Liver (tissue), 8 donors: ENCODE measurements at regions not wholly inside any gene's neighbourhood (a gene's known extent, or its start where the extent isn't known, plus 50 kb on each side); places are given as distances from the start of the nearest gene placed in this dataset.

Experiments used
- DNase-seq: peaks from one replicate; pipeline ENCODE4 v3.0.0-alpha.2; 2017; ENCODE audit warnings: low spot score
- H3K27ac ChIP-seq, 2 donors: one replicate each; pipeline ENCODE4 v1.7.0; 2013; ENCODE audit warnings: inconsistent platforms in 2 of 2, low read length in 2 of 2, control low read depth in 1 of 2, low read depth in 1 of 2, mild to moderate bottlenecking in 1 of 2
- H3K27me3 ChIP-seq, 4 donors: one replicate each; pipeline versions ENCODE4 v1.6.1 to v1.7.0; 2013; ENCODE audit warnings: low read length in 3 of 4, inconsistent platforms in 1 of 4, mild to moderate bottlenecking in 1 of 4, moderate library complexity in 1 of 4; ENCODE audit not compliant: control insufficient read depth in 4 of 4, insufficient read depth in 4 of 4
- H3K36me3 ChIP-seq, 4 donors: one replicate each; pipeline versions ENCODE4 v1.6.1 to v1.7.0; 2013; ENCODE audit warnings: low read length in 3 of 4, mild to moderate bottlenecking in 3 of 4, low read depth in 1 of 4, moderate library complexity in 1 of 4; ENCODE audit not compliant: control insufficient read depth in 4 of 4, insufficient read depth in 3 of 4
- H3K4me1 ChIP-seq, 4 donors: one replicate each; pipeline versions ENCODE4 v1.6.1 to v1.7.0; 2013; ENCODE audit warnings: low read length in 3 of 4, mild to moderate bottlenecking in 3 of 4, moderate library complexity in 1 of 4; ENCODE audit not compliant: control insufficient read depth in 4 of 4, insufficient read depth in 4 of 4
- H3K4me3 ChIP-seq, 3 donors: one replicate each; pipeline versions ENCODE4 v1.6.1 to v1.7.0; 2013; ENCODE audit warnings: low read length in 3 of 3, control low read depth in 1 of 3, low read depth in 1 of 3, mild to moderate bottlenecking in 1 of 3
- H3K9ac ChIP-seq, 2 donors: one replicate each; pipeline ENCODE4 v1.7.0; 2013; ENCODE audit warnings: low read length in 2 of 2, mild to moderate bottlenecking in 2 of 2, moderate library complexity in 2 of 2, control low read depth in 1 of 2, low read depth in 1 of 2
- H3K9me3 ChIP-seq, 4 donors: one replicate each; pipeline versions ENCODE4 v1.6.1 to v1.7.0; 2013; ENCODE audit warnings: low read length in 3 of 4; ENCODE audit not compliant: control insufficient read depth in 4 of 4
- EGR1 ChIP-seq, 2 donors: IDR thresholded peaks; 2 replicates each; pipeline ENCODE4 v1.6.1; 2016 to 2018; ENCODE audit warnings: antibody characterized with exemption in 2 of 2, low read depth in 2 of 2
- FOXA1 ChIP-seq: IDR thresholded peaks from 2 replicates; pipeline ENCODE4 v1.6.1; 2016; ENCODE audit warnings: antibody characterized with exemption
- FOXA2 ChIP-seq: IDR thresholded peaks from 2 replicates; pipeline ENCODE4 v1.6.1; 2016; ENCODE audit warnings: antibody characterized with exemption
- GABPA ChIP-seq, 2 donors: IDR thresholded peaks in 1 of 2; conservative IDR thresholded peaks in 1 of 2; 2 replicates each; pipeline ENCODE4 v1.6.1; 2016; ENCODE audit warnings: antibody characterized with exemption in 2 of 2, mild to moderate bottlenecking in 1 of 2, moderate library complexity in 1 of 2
- HNF4A ChIP-seq, 2 donors: conservative IDR thresholded peaks; 2 replicates each; pipeline ENCODE4 v1.6.1; 2016; ENCODE audit warnings: antibody characterized with exemption in 2 of 2, mild to moderate bottlenecking in 2 of 2
- HNF4G ChIP-seq: IDR thresholded peaks from 2 replicates; pipeline ENCODE4 v1.6.1; 2016; ENCODE audit warnings: antibody characterized with exemption
- RAD21 ChIP-seq, 2 donors: IDR thresholded peaks; 2 replicates each; pipeline ENCODE4 v1.6.1; 2016; ENCODE audit warnings: antibody characterized with exemption in 2 of 2, mild to moderate bottlenecking in 2 of 2
- RXRA ChIP-seq, 2 donors: IDR thresholded peaks; 2 replicates each; pipeline ENCODE4 v1.6.1; 2017 to 2018; ENCODE audit warnings: antibody characterized with exemption in 2 of 2, mild to moderate bottlenecking in 1 of 2
- TAF1 ChIP-seq: conservative IDR thresholded peaks from 2 replicates; pipeline ENCODE4 v1.6.1; 2016; ENCODE audit warnings: antibody characterized with exemption, mild to moderate bottlenecking
- WGBS: extraction: QIAGEN DNeasy Blood & Tissue Kit; methylation state at CpG from one replicate; pipeline ENCODE4 v1.1.7; 2013; 5-methylcytosine and 5-hydroxymethylcytosine counted together
- TF ChIP-seq, protein P1 (sequence below): fragments of 150-350 bp; IDR thresholded peaks from 2 replicates; pipeline ENCODE4 v1.5.1; 2017; ENCODE audit warnings: improper control_type of control experiment, low read depth, low read length; ENCODE audit not compliant: missing input control
- TF ChIP-seq, protein P2 (sequence below): IDR thresholded peaks from 2 replicates; pipeline ENCODE4 v1.6.1; 2016; ENCODE audit warnings: antibody characterized with exemption, mild to moderate bottlenecking
- TF ChIP-seq, protein P3 (sequence below): IDR thresholded peaks from 2 replicates; pipeline ENCODE4 v1.6.1; 2016; ENCODE audit warnings: antibody characterized with exemption
- TF ChIP-seq, protein P4 (sequence below): IDR thresholded peaks from 2 replicates; pipeline ENCODE4 v1.6.1; 2016; ENCODE audit warnings: antibody characterized with exemption
- donor health status: healthy.
- donor health status: healthy.
- donor health status: healthy.
- donor health status: healthy.
- donor health status: healthy.

DNA sequence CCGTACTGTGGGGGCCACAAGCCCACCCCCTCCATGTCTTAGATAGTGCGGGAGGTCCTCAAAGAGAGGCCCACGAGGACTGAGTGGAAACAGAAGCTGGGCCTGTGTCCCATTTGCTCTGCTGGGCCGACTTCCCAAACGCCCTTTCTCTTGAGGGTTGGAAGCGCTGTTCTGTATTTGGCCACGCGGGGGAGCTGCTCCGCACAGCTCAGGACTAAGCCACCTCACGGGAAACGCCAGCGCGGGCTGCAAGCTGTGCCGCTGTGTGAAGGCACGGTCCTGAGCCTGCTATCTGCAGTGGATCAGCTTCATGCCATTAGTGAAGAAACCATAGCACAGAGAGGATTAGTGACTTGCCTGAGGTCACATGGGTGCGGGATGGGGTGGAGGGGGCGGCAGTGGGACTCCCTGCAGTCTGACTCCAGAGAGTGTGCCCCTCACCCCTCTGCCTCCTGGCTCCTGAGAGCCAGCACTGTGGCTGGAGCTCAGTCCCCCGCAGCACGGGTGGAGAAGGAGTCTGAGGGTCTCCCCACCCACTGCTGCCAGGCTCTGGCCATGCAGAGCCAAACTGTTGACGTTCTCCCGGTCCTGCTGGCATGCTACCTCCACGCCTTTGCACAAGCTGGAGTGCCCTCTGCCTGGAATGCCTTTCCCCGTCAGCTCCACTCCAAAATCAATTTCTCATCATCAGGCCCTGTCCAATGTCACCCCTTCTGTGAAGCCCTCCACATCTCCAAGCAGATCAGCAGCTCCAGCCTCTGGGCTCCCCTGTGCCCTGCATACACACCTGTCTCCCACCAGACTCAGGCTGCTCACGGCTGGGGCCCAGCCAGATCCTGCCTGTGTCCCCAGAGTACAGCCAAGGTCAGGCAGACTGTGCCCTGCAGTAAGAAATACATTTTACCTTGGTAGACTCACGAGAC is 51.5 kb upstream of the LRRC32 start:
- WGBS, result 12% methylated on average over 25 of the region's 25 CpGs
- DNase-seq, result peak; percentile 90
- TF ChIP-seq, protein P1, sequence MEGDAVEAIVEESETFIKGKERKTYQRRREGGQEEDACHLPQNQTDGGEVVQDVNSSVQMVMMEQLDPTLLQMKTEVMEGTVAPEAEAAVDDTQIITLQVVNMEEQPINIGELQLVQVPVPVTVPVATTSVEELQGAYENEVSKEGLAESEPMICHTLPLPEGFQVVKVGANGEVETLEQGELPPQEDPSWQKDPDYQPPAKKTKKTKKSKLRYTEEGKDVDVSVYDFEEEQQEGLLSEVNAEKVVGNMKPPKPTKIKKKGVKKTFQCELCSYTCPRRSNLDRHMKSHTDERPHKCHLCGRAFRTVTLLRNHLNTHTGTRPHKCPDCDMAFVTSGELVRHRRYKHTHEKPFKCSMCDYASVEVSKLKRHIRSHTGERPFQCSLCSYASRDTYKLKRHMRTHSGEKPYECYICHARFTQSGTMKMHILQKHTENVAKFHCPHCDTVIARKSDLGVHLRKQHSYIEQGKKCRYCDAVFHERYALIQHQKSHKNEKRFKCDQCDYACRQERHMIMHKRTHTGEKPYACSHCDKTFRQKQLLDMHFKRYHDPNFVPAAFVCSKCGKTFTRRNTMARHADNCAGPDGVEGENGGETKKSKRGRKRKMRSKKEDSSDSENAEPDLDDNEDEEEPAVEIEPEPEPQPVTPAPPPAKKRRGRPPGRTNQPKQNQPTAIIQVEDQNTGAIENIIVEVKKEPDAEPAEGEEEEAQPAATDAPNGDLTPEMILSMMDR, result peak; percentile 83
- TF ChIP-seq, protein P2, sequence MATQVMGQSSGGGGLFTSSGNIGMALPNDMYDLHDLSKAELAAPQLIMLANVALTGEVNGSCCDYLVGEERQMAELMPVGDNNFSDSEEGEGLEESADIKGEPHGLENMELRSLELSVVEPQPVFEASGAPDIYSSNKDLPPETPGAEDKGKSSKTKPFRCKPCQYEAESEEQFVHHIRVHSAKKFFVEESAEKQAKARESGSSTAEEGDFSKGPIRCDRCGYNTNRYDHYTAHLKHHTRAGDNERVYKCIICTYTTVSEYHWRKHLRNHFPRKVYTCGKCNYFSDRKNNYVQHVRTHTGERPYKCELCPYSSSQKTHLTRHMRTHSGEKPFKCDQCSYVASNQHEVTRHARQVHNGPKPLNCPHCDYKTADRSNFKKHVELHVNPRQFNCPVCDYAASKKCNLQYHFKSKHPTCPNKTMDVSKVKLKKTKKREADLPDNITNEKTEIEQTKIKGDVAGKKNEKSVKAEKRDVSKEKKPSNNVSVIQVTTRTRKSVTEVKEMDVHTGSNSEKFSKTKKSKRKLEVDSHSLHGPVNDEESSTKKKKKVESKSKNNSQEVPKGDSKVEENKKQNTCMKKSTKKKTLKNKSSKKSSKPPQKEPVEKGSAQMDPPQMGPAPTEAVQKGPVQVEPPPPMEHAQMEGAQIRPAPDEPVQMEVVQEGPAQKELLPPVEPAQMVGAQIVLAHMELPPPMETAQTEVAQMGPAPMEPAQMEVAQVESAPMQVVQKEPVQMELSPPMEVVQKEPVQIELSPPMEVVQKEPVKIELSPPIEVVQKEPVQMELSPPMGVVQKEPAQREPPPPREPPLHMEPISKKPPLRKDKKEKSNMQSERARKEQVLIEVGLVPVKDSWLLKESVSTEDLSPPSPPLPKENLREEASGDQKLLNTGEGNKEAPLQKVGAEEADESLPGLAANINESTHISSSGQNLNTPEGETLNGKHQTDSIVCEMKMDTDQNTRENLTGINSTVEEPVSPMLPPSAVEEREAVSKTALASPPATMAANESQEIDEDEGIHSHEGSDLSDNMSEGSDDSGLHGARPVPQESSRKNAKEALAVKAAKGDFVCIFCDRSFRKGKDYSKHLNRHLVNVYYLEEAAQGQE, result no peak
- TF ChIP-seq GABPA (IDR thresholded peaks at IDR 0.05 in 1 of 2, conservative IDR thresholded peaks at IDR 0.05 in 1 of 2) (no peak), FOXA1 (no peak), HNF4G (no peak), RAD21 (IDR thresholded peaks at IDR 0.05) (peak; percentile 75 to 89)
- Histone ChIP-seq H3K27me3 (no peaks in the 10 kb centered on the region), H3K9ac (no peak overlapping the region), H3K4me1 (peaks cover 0 to 7% (median 4%) of the 10 kb centered on the region in 4 donors), H3K27ac (no peak overlapping the region), H3K4me3 (peak overlapping the region in 1 of 3 donors; percentile 3), H3K9me3 (no peaks in the 10 kb centered on the region), H3K36me3 (no peaks in the 10 kb centered on the region)

DNA sequence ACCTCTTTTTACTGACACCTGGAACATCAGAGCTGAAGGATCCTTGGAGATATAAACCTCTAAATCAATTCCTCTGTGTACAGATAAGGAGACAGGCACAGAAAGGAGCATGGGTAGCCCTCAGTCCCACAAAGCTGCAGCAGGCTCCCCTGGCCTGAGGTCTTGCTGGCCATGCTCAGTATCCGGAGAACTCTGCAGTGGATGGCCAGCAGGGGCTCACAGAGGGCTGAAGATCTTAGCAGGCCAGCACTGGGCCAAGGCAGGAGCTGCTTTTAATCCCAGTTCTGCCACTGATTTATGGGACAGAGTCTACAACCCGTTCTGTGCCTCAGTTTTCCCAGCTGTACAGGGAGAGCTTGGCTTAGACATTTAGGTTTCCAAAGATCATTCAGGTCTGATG is 52.6 kb upstream of the LRRC32 start:
- TF ChIP-seq EGR1 (IDR thresholded peaks at IDR 0.05; ENCODE audit: low read depth in 2 of 2) (no peak), GABPA (IDR thresholded peaks at IDR 0.05 in 1 of 2, conservative IDR thresholded peaks at IDR 0.05 in 1 of 2) (no peak), HNF4A (conservative IDR thresholded peaks at IDR 0.05) (no peak), FOXA2 (no peak), RXRA (IDR thresholded peaks at IDR 0.05) (no peak), RAD21 (IDR thresholded peaks at IDR 0.05) (no peak), TAF1 (no peak)
- TF ChIP-seq, protein P3, sequence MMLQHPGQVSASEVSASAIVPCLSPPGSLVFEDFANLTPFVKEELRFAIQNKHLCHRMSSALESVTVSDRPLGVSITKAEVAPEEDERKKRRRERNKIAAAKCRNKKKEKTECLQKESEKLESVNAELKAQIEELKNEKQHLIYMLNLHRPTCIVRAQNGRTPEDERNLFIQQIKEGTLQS, result no peak
- TF ChIP-seq, protein P4, sequence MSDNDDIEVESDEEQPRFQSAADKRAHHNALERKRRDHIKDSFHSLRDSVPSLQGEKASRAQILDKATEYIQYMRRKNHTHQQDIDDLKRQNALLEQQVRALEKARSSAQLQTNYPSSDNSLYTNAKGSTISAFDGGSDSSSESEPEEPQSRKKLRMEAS, result no peak
- peaks cover 0 to 7% (median 4%) of the 10 kb centered on the region in 4 donors for H3K4me1 ChIP-seq
- H3K27me3 ChIP-seq, result no peaks in the 10 kb centered on the region
- no peaks in the 10 kb centered on the region for H3K36me3 ChIP-seq
- WGBS, result 77% methylated on average over 2 of the region's 2 CpGs
- no peak overlapping the region for H3K27ac ChIP-seq
- H3K4me3 ChIP-seq, result no peak overlapping the region
- DNase-seq, result no peak
- no peaks in the 10 kb centered on the region for H3K9me3 ChIP-seq
- no peak overlapping the region for H3K9ac ChIP-seq
